GM12878 (cell line): ENCODE measurements at regions not wholly inside any gene's neighbourhood (a gene's known extent, or its start where the extent isn't known, plus 50 kb on each side); places are given as distances from the start of the nearest gene placed in this dataset.

Source experiments
- ATAC-seq: fragments of 200-7000 bp; cut with Tn5 transposase; 3 replicates; pipeline ENCODE4 v1.9.1; 2020; ENCODE audit warnings: mild to moderate bottlenecking, moderate library complexity
- BruUV-seq: library from RNA; stranded (reverse); fragments of 400-500 nt; replicated peaks from 2 replicates; lab custom pipeline; 2021; lab: Mats Ljungman, UMichigan
- CTCF ChIA-PET: fragments of 300-600 bp; sonication (Branson Sonifier 250); formaldehyde crosslinking; extraction: SDS; loops from one replicate; lab custom pipeline; 2021; ENCODE audit warnings: inconsistent platforms; lab: Yijun Ruan, JAX
- POLR2A ChIA-PET: fragments of 350-600 bp; formaldehyde crosslinking; extraction: SDS; loops from one replicate; lab custom pipeline; 2021; ENCODE audit warnings: inconsistent platforms; lab: Charles Lee
- RAD21 ChIA-PET: fragments of 300-600 bp; sonication (Branson Sonifier 250); formaldehyde crosslinking; loops from one replicate; lab custom pipeline; 2023; ENCODE audit warnings: antibody characterized with exemption; ENCODE audit not compliant: unreplicated experiment; lab: Charles Lee
- SMC1A ChIA-PET: fragments of 300-600 bp; sonication (Branson Sonifier 250); formaldehyde crosslinking; loops from one replicate; lab custom pipeline; 2023; ENCODE audit not compliant: unreplicated experiment, uncharacterized antibody; lab: Charles Lee
- DNase-seq: peaks from one replicate; pipeline ENCODE4 v3.0.0-alpha.2; 2011; ENCODE audit warnings: low read depth, low spot score
- FAIRE-seq: peaks from 3 replicates; lab custom pipeline; 2011; peaks lifted over from hg19 to GRCh38; lab: Jason Lieb, UNC
- H2AFZ ChIP-seq: 2 replicates; pipeline ENCODE4 v1.6.0; 2011; ENCODE audit warnings: low read depth, low read length, control low read depth; ENCODE audit not compliant: control insufficient read depth
- H3K27ac ChIP-seq: 2 replicates; pipeline ENCODE4 v1.5.1; 2011; ENCODE audit warnings: control low read depth; ENCODE audit not compliant: control insufficient read depth, insufficient read depth
- H3K27me3 ChIP-seq, 2 experiments: replicated peaks in 1 of 2; 2 replicates each; pipeline versions ENCODE4 v1.6.0 to v1.6.1; 2011; ENCODE audit warnings: low read length in 1 of 2; ENCODE audit not compliant: control insufficient read depth in 2 of 2, insufficient read depth in 2 of 2
- H3K36me3 ChIP-seq, 2 experiments: 2 replicates each; pipeline ENCODE4 v1.5.1; 2011; ENCODE audit warnings: low read length in 1 of 2; ENCODE audit not compliant: control insufficient read depth in 2 of 2, insufficient read depth in 2 of 2
- H3K4me1 ChIP-seq: 2 replicates; pipeline ENCODE4 v1.6.1; 2011; ENCODE audit warnings: mild to moderate bottlenecking, low read length, moderate library complexity, mixed read lengths; ENCODE audit not compliant: control insufficient read depth, insufficient read depth
- H3K4me2 ChIP-seq: 2 replicates; pipeline ENCODE4 v1.6.0; 2011; ENCODE audit warnings: control low read depth; ENCODE audit not compliant: control insufficient read depth, insufficient read depth
- H3K4me3 ChIP-seq: fragments of 200-600 bp; sonication (generic); 2 replicates; pipeline ENCODE4 v1.5.1; 2016
- H3K79me2 ChIP-seq: 2 replicates; pipeline ENCODE4 v1.6.0; 2011; ENCODE audit warnings: low read length; ENCODE audit not compliant: control insufficient read depth, insufficient read depth
- H3K9ac ChIP-seq: 2 replicates; pipeline ENCODE4 v1.8.0; 2011; ENCODE audit warnings: low read length, control low read depth, mixed read lengths; ENCODE audit not compliant: control insufficient read depth, insufficient read depth
- H3K9me3 ChIP-seq: replicated peaks from 3 replicates; pipeline ENCODE4 v1.5.1; 2011; ENCODE audit warnings: mild to moderate bottlenecking, low read length; ENCODE audit not compliant: control insufficient read depth, insufficient read depth
- H4K20me1 ChIP-seq: 2 replicates; pipeline ENCODE4 v1.6.0; 2011; ENCODE audit not compliant: control insufficient read depth, insufficient read depth
- BCLAF1 ChIP-seq: fragments of 450-650 bp; IDR thresholded peaks from 2 replicates; pipeline ENCODE4 v1.6.1; 2017; ENCODE audit warnings: antibody characterized with exemption, mild to moderate bottlenecking, moderate library complexity
- BRCA1 ChIP-seq: IDR thresholded peaks from 2 replicates; pipeline ENCODE4 v1.6.1; 2011; ENCODE audit warnings: low read depth, low read length, improper control_type of control experiment
- CEBPB ChIP-seq, 2 experiments: fragments of 150-350 bp in 1 of 2; IDR thresholded peaks; 2 replicates each; pipeline ENCODE4 v1.6.1; 2012 to 2014; ENCODE audit warnings: low read depth in 2 of 2, low read length in 2 of 2, borderline replicate concordance in 1 of 2, inconsistent platforms in 1 of 2
- E4F1 ChIP-seq: fragments of 450-650 bp; IDR thresholded peaks from 2 replicates; pipeline ENCODE4 v1.6.1; 2018; ENCODE audit warnings: borderline replicate concordance, mild to moderate bottlenecking; ENCODE audit not compliant: partially characterized antibody
- EED ChIP-seq: sonication (generic); IDR thresholded peaks from 2 replicates; pipeline ENCODE4 v1.6.1; 2016; ENCODE audit warnings: antibody characterized with exemption, low read depth
- IKZF2 ChIP-seq, 2 experiments: fragments of 450-650 bp; IDR thresholded peaks; 2 replicates each; pipeline ENCODE4 v1.6.1; 2017; ENCODE audit warnings: mild to moderate bottlenecking in 2 of 2, moderate library complexity in 2 of 2
- KDM1A ChIP-seq: fragments of 200-600 bp; sonication (generic); IDR thresholded peaks from 2 replicates; pipeline ENCODE4 v1.6.1; 2016; ENCODE audit warnings: borderline replicate concordance
- NFIC ChIP-seq: IDR thresholded peaks from 2 replicates; pipeline ENCODE4 v1.6.1; 2012; ENCODE audit warnings: low read depth, mild to moderate bottlenecking, inconsistent platforms, low read length, moderate library complexity
- PKNOX1 ChIP-seq: fragments of 450-650 bp; IDR thresholded peaks from 2 replicates; pipeline ENCODE4 v1.6.1; 2016; ENCODE audit warnings: mild to moderate bottlenecking
- RBBP5 ChIP-seq: fragments of 200-600 bp; sonication (generic); conservative IDR thresholded peaks from 2 replicates; pipeline ENCODE4 v1.6.1; 2016
- SIX5 ChIP-seq: IDR thresholded peaks from 2 replicates; pipeline ENCODE4 v1.6.1; 2011; ENCODE audit warnings: mild to moderate bottlenecking, low read depth, low read length, moderate library complexity; ENCODE audit not compliant: severe bottlenecking
- SRF ChIP-seq, 2 experiments: IDR thresholded peaks; 2 replicates each; pipeline ENCODE4 v1.6.1; 2011; ENCODE audit warnings: low read depth in 2 of 2, low read length in 2 of 2, mild to moderate bottlenecking in 1 of 2, moderate library complexity in 1 of 2
- ZBTB11 ChIP-seq: fragments of 450-650 bp; formaldehyde crosslinking; IDR thresholded peaks from 2 replicates; pipeline ENCODE4 v1.5.0; 2022; ENCODE audit warnings: mild to moderate bottlenecking, missing genetic modification characterization
- ZNF24 ChIP-seq: fragments of 450-650 bp; IDR thresholded peaks from 2 replicates; pipeline ENCODE4 v1.6.1; 2017; ENCODE audit warnings: antibody characterized with exemption, mild to moderate bottlenecking
- ZSCAN29 ChIP-seq: fragments of 450-650 bp; IDR thresholded peaks from 2 replicates; pipeline ENCODE4 v1.6.1; 2017; ENCODE audit warnings: mild to moderate bottlenecking, moderate library complexity
- WGBS: methylation state at CpG from one replicate; pipeline ENCODE4 v1.1.6; 2016; ENCODE audit warnings: low lambda C conversion rate; ENCODE audit not compliant: insufficient replicate concordance, insufficient coverage; ENCODE audit errors: missing lambda C conversion rate; 5-methylcytosine and 5-hydroxymethylcytosine counted together
- in situ Hi-C: fragments of 300-500 bp; cut with MboI; formaldehyde crosslinking; loops from 9 replicates; pipeline ENCODE4 v1.14.3; 2018; ENCODE audit warnings: mixed read lengths
- intact Hi-C: fragments of 100-400 bp; cut with micrococcal nuclease; formaldehyde crosslinking; loops from one replicate; pipeline ENCODE4 v1.14.2; 2022; ENCODE audit not compliant: unreplicated experiment

GRCh38 chr5:61667525-61668218 is 335.6 kb downstream of the ZSWIM6 start:
- H3K4me3 ChIP-seq: no peak overlapping the region
- no TSS peak for BruUV-seq
- in situ Hi-C loops: no loop called here
- no peaks in the 10 kb centered on the region for H3K36me3 ChIP-seq
- no peak overlapping the region for H3K27ac ChIP-seq
- no peaks in the 10 kb centered on the region for H3K27me3 ChIP-seq
- H2AFZ ChIP-seq: no peak overlapping the region
- H4K20me1 ChIP-seq: no peaks in the 10 kb centered on the region
- no peak for DNase-seq
- no peak overlapping the region for H3K4me2 ChIP-seq
- no peak overlapping the region for H3K9ac ChIP-seq
- no peaks in the 10 kb centered on the region for H3K4me1 ChIP-seq
- WGBS: 44% methylated on average over 6 of the region's 6 CpGs
- H3K79me2 ChIP-seq: no peaks in the 10 kb centered on the region
- ChIA-PET CTCF (interaction anchor here (0.8 to 1.6 kb wide), 2 partner anchors 9 to 613 kb away, joined by 3 to 13 read pairs; no protein-coding TSS in a partner anchor), POLR2A (no interaction called here), SMC1A (interaction anchor here (1.2 to 1.6 kb wide), 2 partner anchors 10 to 25 kb away, joined by 3 to 4 read pairs; no protein-coding TSS in a partner anchor), RAD21 (no interaction called here)
- no peaks in the 10 kb centered on the region for H3K9me3 ChIP-seq
- intact Hi-C loops: no loop called here
- no peak for ATAC-seq
- no peak for FAIRE-seq
- TF ChIP-seq ZBTB11: no peak
- no peak for TF ChIP-seq PKNOX1
- TF ChIP-seq BCLAF1: no peak
- no peak for TF ChIP-seq SRF (IDR thresholded peaks at IDR 0.05; ENCODE audit: low read depth in 2 of 2, low read length in 2 of 2)
- TF ChIP-seq EED: no peak
- TF ChIP-seq E4F1: no peak
- TF ChIP-seq KDM1A: no peak
- TF ChIP-seq ZNF24: no peak
- no peak for TF ChIP-seq NFIC
- TF ChIP-seq ZSCAN29: no peak
- no peak for TF ChIP-seq SIX5
- TF ChIP-seq CEBPB (IDR thresholded peaks at IDR 0.05; ENCODE audit: borderline replicate concordance in 1 of 2, low read depth in 2 of 2, low read length in 2 of 2): no peak
- TF ChIP-seq IKZF2 (IDR thresholded peaks at IDR 0.05): no peak
- no peak for TF ChIP-seq BRCA1
- no peak for TF ChIP-seq RBBP5
